Neuronal stem cell (in vitro differentiated cells): ENCODE measurements at regions not wholly inside any gene's neighbourhood (a gene's known extent, or its start where the extent isn't known, plus 50 kb on each side); places are given as distances from the start of the nearest gene placed in this dataset.
A peak's percentile ranks its signal among the peaks of the same experiment; 100 is the strongest.

Experiments
- DNase-seq: peaks from one replicate; pipeline ENCODE4 v3.0.0-alpha.2; 2013; ENCODE audit warnings: low spot score
- H2AFZ ChIP-seq: one replicate; pipeline ENCODE4 v1.6.1; 2013; ENCODE audit warnings: mild to moderate bottlenecking, low read length, inconsistent platforms
- H2AK5ac ChIP-seq: 2 replicates; pipeline ENCODE4 v1.6.1; 2013; ENCODE audit warnings: low read depth, mild to moderate bottlenecking, inconsistent platforms, low read length, moderate library complexity, mixed read lengths
- H2BK120ac ChIP-seq: 2 replicates; pipeline ENCODE4 v1.6.1; 2013; ENCODE audit warnings: low read depth, mild to moderate bottlenecking, inconsistent platforms, low read length, moderate library complexity, mixed read lengths
- H2BK12ac ChIP-seq: one replicate; pipeline ENCODE4 v1.6.1; 2013; ENCODE audit warnings: low read length, inconsistent platforms
- H2BK15ac ChIP-seq: 2 replicates; pipeline ENCODE4 v1.6.1; 2013; ENCODE audit warnings: mild to moderate bottlenecking, low read length, inconsistent platforms, mixed read lengths
- H2BK5ac ChIP-seq: one replicate; pipeline ENCODE4 v1.6.1; 2013; ENCODE audit warnings: inconsistent platforms, mild to moderate bottlenecking, low read length, moderate library complexity
- H3K14ac ChIP-seq: one replicate; pipeline ENCODE4 v1.6.1; 2013; ENCODE audit warnings: low read length, inconsistent platforms
- H3K18ac ChIP-seq: 2 replicates; pipeline ENCODE4 v1.6.1; 2013; ENCODE audit warnings: low read length, inconsistent platforms
- H3K23ac ChIP-seq: 2 replicates; pipeline ENCODE4 v1.6.1; 2013; ENCODE audit warnings: low read depth, mild to moderate bottlenecking, mixed read lengths, low read length, inconsistent platforms; ENCODE audit not compliant: poor library complexity
- H3K27ac ChIP-seq: replicated peaks from 3 replicates; pipeline ENCODE4 v1.5.1; 2013; ENCODE audit warnings: low read length, inconsistent platforms
- H3K27me3 ChIP-seq, 3 experiments: 2 replicates each; pipeline ENCODE4 v1.6.1; 2013; ENCODE audit warnings: low read length in 3 of 3, mild to moderate bottlenecking in 2 of 3, inconsistent platforms in 1 of 3, low read depth in 1 of 3, mixed read lengths in 1 of 3, moderate library complexity in 1 of 3; ENCODE audit not compliant: control insufficient read depth in 3 of 3, insufficient read depth in 3 of 3
- H3K36me3 ChIP-seq, 2 donors: replicated peaks in 1 of 2; 2 replicates each; pipeline ENCODE4 v1.6.1; 2013; ENCODE audit warnings: low read length in 2 of 2; ENCODE audit not compliant: control insufficient read depth in 2 of 2, insufficient read depth in 2 of 2
- H3K4ac ChIP-seq: 2 replicates; pipeline ENCODE4 v1.6.1; 2013; ENCODE audit warnings: inconsistent platforms, mild to moderate bottlenecking, low read length, moderate library complexity
- H3K4me1 ChIP-seq, 2 donors: 1 replicate in 1 of 2; 2 replicates in 1 of 2; pipeline ENCODE4 v1.6.1; 2013; ENCODE audit warnings: low read length in 2 of 2, low read depth in 1 of 2; ENCODE audit not compliant: control insufficient read depth in 2 of 2, insufficient read depth in 1 of 2
- H3K4me2 ChIP-seq: one replicate; pipeline ENCODE4 v1.6.1; 2013; ENCODE audit warnings: mild to moderate bottlenecking, low read length, inconsistent platforms; ENCODE audit not compliant: insufficient read depth, poor library complexity, severe bottlenecking
- H3K4me3 ChIP-seq, 2 donors: 2 replicates each; pipeline ENCODE4 v1.5.1; 2013; ENCODE audit warnings: low read length in 2 of 2, mild to moderate bottlenecking in 2 of 2, inconsistent platforms in 1 of 2, moderate library complexity in 1 of 2
- H3K79me1 ChIP-seq: one replicate; pipeline ENCODE4 v1.6.1; 2013; ENCODE audit warnings: low read depth, mild to moderate bottlenecking, inconsistent platforms, low read length, moderate library complexity
- H3K9ac ChIP-seq: one replicate; pipeline ENCODE4 v1.6.1; 2013; ENCODE audit warnings: mild to moderate bottlenecking, low read depth, low read length, inconsistent platforms; ENCODE audit not compliant: poor library complexity
- H3K9me3 ChIP-seq, 2 donors: replicated peaks in 1 of 2; 2 replicates each; pipeline versions ENCODE3 to v1.6.1; 2013; ENCODE audit warnings: low read length in 2 of 2, mild to moderate bottlenecking in 2 of 2, inconsistent platforms in 1 of 2, low read depth in 1 of 2, mixed read lengths in 1 of 2, moderate library complexity in 1 of 2; ENCODE audit not compliant: control insufficient read depth in 2 of 2, insufficient read depth in 1 of 2
- H4K8ac ChIP-seq: one replicate; pipeline ENCODE4 v1.6.1; 2013; ENCODE audit warnings: low read depth, mild to moderate bottlenecking, inconsistent platforms, low read length, moderate library complexity
- H4K91ac ChIP-seq: one replicate; pipeline ENCODE4 v1.6.1; 2013; ENCODE audit warnings: low read length, low read depth, mild to moderate bottlenecking, inconsistent platforms; ENCODE audit not compliant: poor library complexity
- WGBS, 2 donors: extraction: QIAGEN DNeasy Blood & Tissue Kit; methylation state at CpG; one replicate each; pipeline ENCODE4 v1.1.7; 2013; ENCODE audit warnings: missing lambda C conversion rate in 2 of 2, mixed read lengths in 1 of 2; ENCODE audit not compliant: insufficient read length in 2 of 2, insufficient replicate concordance in 1 of 2; ENCODE audit errors: extremely low coverage in 2 of 2; 5-methylcytosine and 5-hydroxymethylcytosine counted together

GRCh38 chr9:32722704-32723103 is 60.6 kb upstream of the TMEM215 start:
- no peak overlapping the region for H2AFZ ChIP-seq
- H3K4me2 ChIP-seq: no peak overlapping the region
- H2BK5ac ChIP-seq: no peak overlapping the region
- no CpG with 5 or more reads among the region's 7 CpGs for WGBS, 2 donors
- no peak overlapping the region for H2AK5ac ChIP-seq
- H3K36me3 ChIP-seq: no peaks in the 10 kb centered on the region
- no peak overlapping the region for H4K8ac ChIP-seq
- H3K9ac ChIP-seq: no peak overlapping the region
- H3K23ac ChIP-seq: no peak overlapping the region
- no peak overlapping the region for H2BK15ac ChIP-seq
- H2BK12ac ChIP-seq: no peak overlapping the region
- no peak overlapping the region for H3K18ac ChIP-seq
- no peak overlapping the region for H2BK120ac ChIP-seq
- H3K27me3 ChIP-seq: peaks cover 0 to 4% (median 0%) of the 10 kb centered on the region in 3 experiments
- no peak for DNase-seq
- no peak overlapping the region for H3K27ac ChIP-seq
- no peak overlapping the region for H3K14ac ChIP-seq
- no peak overlapping the region for H4K91ac ChIP-seq
- no peak overlapping the region for H3K4me3 ChIP-seq
- no peak overlapping the region for H3K4ac ChIP-seq
- peaks cover 2% of the 10 kb centered on the region for H3K79me1 ChIP-seq
- peaks cover 0 to 5% of the 10 kb centered on the region in 2 donors for H3K4me1 ChIP-seq
- no peaks in the 10 kb centered on the region for H3K9me3 ChIP-seq

DNA sequence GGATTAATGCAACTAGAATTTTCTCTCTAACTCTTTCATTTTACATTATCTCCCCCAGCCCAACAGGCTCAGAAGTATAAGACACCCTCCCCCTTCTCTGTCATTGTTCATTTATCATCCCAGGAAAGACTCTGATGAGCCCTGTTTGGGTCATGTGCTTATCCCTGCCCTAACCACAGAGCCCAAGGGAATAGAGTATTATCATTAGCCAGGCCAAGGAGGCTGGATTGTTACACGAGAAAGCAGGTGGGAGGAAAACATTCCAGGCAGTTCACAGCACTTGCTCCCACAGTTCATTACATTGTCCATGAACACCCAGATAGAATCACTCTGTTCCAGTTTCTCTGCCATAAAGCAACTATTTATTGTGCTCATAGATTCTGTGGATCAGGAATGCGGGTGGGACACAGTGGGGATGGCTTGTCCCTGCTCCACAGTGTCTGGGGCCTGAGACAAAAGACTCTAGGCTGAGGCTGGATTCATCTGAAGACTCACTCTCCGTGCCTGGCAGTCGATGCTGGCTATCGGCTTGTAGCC is 59.5 kb upstream of the TMEM215 start:
- Histone ChIP-seq H2AFZ (no peak overlapping the region), H3K14ac (no peak overlapping the region), H2BK12ac (no peak overlapping the region), H3K79me1 (no peaks in the 10 kb centered on the region), H2AK5ac (no peak overlapping the region), H3K27ac (no peak overlapping the region), H3K9ac (peak overlapping the region; percentile 64), H2BK5ac (no peak overlapping the region), H3K23ac (no peak overlapping the region), H2BK15ac (no peak overlapping the region), H3K4me3 (no peak overlapping the region), H3K4me1 (peaks cover 0 to 5% of the 10 kb centered on the region in 2 donors), H4K91ac (no peak overlapping the region), H2BK120ac (no peak overlapping the region), H3K18ac (no peak overlapping the region), H3K4ac (no peak overlapping the region), H4K8ac (no peak overlapping the region), H3K9me3 (peaks cover 0 to 2% of the 10 kb centered on the region in 2 donors), H3K27me3 (peaks cover 0 to 4% (median 0%) of the 10 kb centered on the region in 3 experiments), H3K36me3 (no peaks in the 10 kb centered on the region), H3K4me2 (no peak overlapping the region)
- no CpG with 5 or more reads among the region's 5 CpGs for WGBS, 2 donors
- peak; percentile 9 for DNase-seq

DNA sequence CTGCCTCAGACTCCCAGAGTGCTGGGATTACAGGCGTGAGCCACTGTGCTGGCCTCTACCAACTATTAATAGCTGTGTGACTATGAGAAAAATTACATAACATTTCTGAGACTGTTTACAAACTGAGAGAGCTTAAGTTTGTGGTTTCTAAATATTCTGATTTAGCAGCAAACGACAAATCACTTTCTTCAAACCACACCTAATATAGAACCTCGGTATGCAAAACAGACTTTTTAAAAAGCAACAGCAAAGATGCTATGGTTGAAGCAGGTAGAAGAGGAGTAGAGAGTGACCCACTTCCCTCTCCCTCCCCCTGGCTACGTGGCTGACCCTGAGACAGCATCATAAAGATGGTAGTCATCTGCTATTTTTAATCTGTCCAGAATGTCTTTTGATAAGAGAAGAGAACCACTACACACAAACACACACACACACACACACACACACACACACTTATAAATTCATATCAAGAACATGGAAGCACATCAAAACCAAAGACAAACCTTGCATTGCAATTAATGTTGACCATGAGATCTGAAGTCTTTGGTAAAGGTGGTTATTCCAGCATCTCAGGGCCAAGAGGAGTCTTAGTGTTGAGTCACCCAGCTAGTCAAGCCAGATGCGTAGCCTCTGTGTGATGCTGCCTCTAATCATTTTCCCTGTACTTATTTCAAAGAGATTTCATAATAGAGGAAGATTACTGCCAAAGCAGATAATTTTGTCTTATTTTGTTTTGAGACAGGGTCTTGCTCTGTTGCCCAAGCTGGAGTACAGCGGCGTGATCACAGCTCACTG is 58.1 kb upstream of the TMEM215 start:
- Histone ChIP-seq H3K27ac (no peak overlapping the region), H3K9me3 (peaks cover 0 to 2% of the 10 kb centered on the region in 2 donors), H4K8ac (no peak overlapping the region), H2AFZ (no peak overlapping the region), H3K23ac (no peak overlapping the region), H2AK5ac (no peak overlapping the region), H4K91ac (no peak overlapping the region), H3K14ac (no peak overlapping the region), H3K4ac (no peak overlapping the region), H3K36me3 (no peaks in the 10 kb centered on the region), H2BK120ac (no peak overlapping the region), H3K27me3 (peaks cover 0 to 4% (median 0%) of the 10 kb centered on the region in 3 experiments), H2BK5ac (no peak overlapping the region), H3K4me3 (no peak overlapping the region), H3K4me1 (peaks cover 0 to 5% of the 10 kb centered on the region in 2 donors), H3K18ac (no peak overlapping the region), H3K79me1 (no peaks in the 10 kb centered on the region), H3K4me2 (no peak overlapping the region), H2BK12ac (no peak overlapping the region), H2BK15ac (no peak overlapping the region), H3K9ac (no peak overlapping the region)
- DNase-seq: no peak
- WGBS, 2 donors: no CpG with 5 or more reads among the region's 7 CpGs

DNA sequence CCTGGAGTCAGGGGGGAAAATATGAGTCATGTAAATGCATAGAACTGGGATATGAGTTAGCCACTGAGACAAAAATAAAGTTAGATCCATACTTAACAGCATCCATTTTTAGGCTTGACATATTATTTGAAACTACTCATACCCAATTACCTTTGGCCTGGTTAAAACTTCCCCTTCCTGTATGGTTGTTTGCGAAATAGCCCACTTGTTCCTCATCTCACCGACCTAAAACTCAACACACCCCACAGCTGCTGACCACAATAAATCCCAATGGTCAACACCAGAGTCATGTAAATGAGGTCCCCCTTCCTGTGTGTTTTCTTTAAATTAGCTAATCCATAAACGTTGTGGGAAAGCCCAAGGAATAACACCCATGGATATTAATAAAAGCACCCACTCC is 55.2 kb upstream of the TMEM215 start:
- Histone ChIP-seq H3K27me3 (no peaks in the 10 kb centered on the region), H3K4me1 (peaks cover 0 to 5% of the 10 kb centered on the region in 2 donors), H3K36me3 (no peaks in the 10 kb centered on the region), H2BK5ac (no peak overlapping the region), H3K14ac (no peak overlapping the region), H3K9me3 (peaks cover 0 to 2% of the 10 kb centered on the region in 2 donors), H3K27ac (no peak overlapping the region), H2BK120ac (no peak overlapping the region), H2BK15ac (no peak overlapping the region), H3K9ac (no peak overlapping the region), H3K23ac (no peak overlapping the region), H3K79me1 (no peaks in the 10 kb centered on the region), H4K91ac (no peak overlapping the region), H2AK5ac (no peak overlapping the region), H3K18ac (no peak overlapping the region), H4K8ac (no peak overlapping the region), H3K4ac (no peak overlapping the region), H3K4me3 (no peak overlapping the region), H2BK12ac (no peak overlapping the region), H3K4me2 (no peak overlapping the region), H2AFZ (no peak overlapping the region)
- no peak for DNase-seq
- WGBS, 2 donors: no CpG with 5 or more reads among the region's 3 CpGs
